Osteocyte (in vitro differentiated cells): ENCODE measurements at regions not wholly inside any gene's neighbourhood (a gene's known extent, or its start where the extent isn't known, plus 50 kb on each side); places are given as distances from the start of the nearest gene placed in this dataset.

Experiments
- DNase-seq: peaks from one replicate; pipeline ENCODE4 v3.0.0; 2021; ENCODE audit warnings: mixed read lengths; ENCODE audit not compliant: unreplicated experiment; ENCODE audit errors: extremely low spot score
- H3K27ac Mint-ChIP-seq: one replicate; pipeline ENCODE4 v1.8.0; 2021; ENCODE audit warnings: mild to moderate bottlenecking, mixed read lengths; ENCODE audit not compliant: unreplicated experiment
- H3K27me3 Mint-ChIP-seq: one replicate; pipeline ENCODE4 v1.8.0; 2021; ENCODE audit warnings: mixed read lengths; ENCODE audit not compliant: unreplicated experiment
- H3K36me3 Mint-ChIP-seq: one replicate; pipeline ENCODE4 v1.8.0; 2021; ENCODE audit warnings: mixed read lengths; ENCODE audit not compliant: unreplicated experiment
- H3K4me1 Mint-ChIP-seq: one replicate; pipeline ENCODE4 v1.8.0; 2021; ENCODE audit warnings: mixed read lengths; ENCODE audit not compliant: unreplicated experiment
- H3K4me3 Mint-ChIP-seq: one replicate; pipeline ENCODE4 v1.8.0; 2021; ENCODE audit warnings: mild to moderate bottlenecking, moderate library complexity, mixed read lengths; ENCODE audit not compliant: unreplicated experiment
- H3K9me3 Mint-ChIP-seq: one replicate; pipeline ENCODE4 v1.8.0; 2021; ENCODE audit warnings: mixed read lengths; ENCODE audit not compliant: unreplicated experiment
- CTCF ChIP-seq: fragments of 200-600 bp; sonication (generic); IDR thresholded peaks from 2 replicates; pipeline ENCODE4 v1.5.0; 2021; ENCODE audit warnings: antibody characterized with exemption, mild to moderate bottlenecking, moderate library complexity

GRCh38 chr2:155770516-155770915, 562.0 kb downstream of the NR4A2 start:
- no peaks in the 10 kb centered on the region for H3K36me3 Mint-ChIP-seq
- no peaks in the 10 kb centered on the region for H3K4me1 Mint-ChIP-seq
- H3K27ac Mint-ChIP-seq, result no peak overlapping the region
- DNase-seq, result no peak
- H3K4me3 Mint-ChIP-seq, result no peak overlapping the region
- no peaks in the 10 kb centered on the region for H3K27me3 Mint-ChIP-seq
- no peaks in the 10 kb centered on the region for H3K9me3 Mint-ChIP-seq
- TF ChIP-seq CTCF, result no peak

- H3K27ac Mint-ChIP-seq, result no peak overlapping the region
- peaks cover 12% of the 10 kb centered on the region for H3K9me3 Mint-ChIP-seq
- H3K27me3 Mint-ChIP-seq, result no peaks in the 10 kb centered on the region
- no peak for DNase-seq
- no peaks in the 10 kb centered on the region for H3K4me1 Mint-ChIP-seq
- no peak overlapping the region for H3K4me3 Mint-ChIP-seq
- TF ChIP-seq CTCF, result no peak
- H3K36me3 Mint-ChIP-seq, result no peaks in the 10 kb centered on the region
These were observed 566.0 kb downstream of the NR4A2 start for GRCh38 chr2:155766342-155767115.

- no peak overlapping the region for H3K27ac Mint-ChIP-seq
These were observed 577.0 kb downstream of the NR4A2 start for GRCh38 chr2:155755481-155755880.

GRCh38 chr2:155748131-155748530, 584.4 kb downstream of the NR4A2 start:
- Mint-ChIP-seq H3K36me3 (no peaks in the 10 kb centered on the region), H3K27me3 (no peaks in the 10 kb centered on the region), H3K4me3 (no peak overlapping the region), H3K27ac (no peak overlapping the region), H3K9me3 (peaks cover 3% of the 10 kb centered on the region), H3K4me1 (no peaks in the 10 kb centered on the region)
- TF ChIP-seq CTCF, result no peak
- DNase-seq, result no peak

More at GRCh38 chr2:155755481-155755880, 577.0 kb downstream of the NR4A2 start:
- Mint-ChIP-seq H3K4me1 (no peaks in the 10 kb centered on the region), H3K36me3 (no peaks in the 10 kb centered on the region), H3K9me3 (no peaks in the 10 kb centered on the region), H3K4me3 (no peak overlapping the region), H3K27me3 (no peaks in the 10 kb centered on the region)
- DNase-seq, result no peak
- TF ChIP-seq CTCF, result no peak

- Mint-ChIP-seq H3K27me3 (no peaks in the 10 kb centered on the region), H3K27ac (no peak overlapping the region), H3K36me3 (no peaks in the 10 kb centered on the region), H3K4me1 (no peaks in the 10 kb centered on the region), H3K9me3 (peaks cover 3% of the 10 kb centered on the region), H3K4me3 (no peak overlapping the region)
- no peak for DNase-seq
- TF ChIP-seq CTCF, result no peak
These were observed 585.0 kb downstream of the NR4A2 start for GRCh38 chr2:155747531-155747930.
